ENCODE measurements at regions not wholly inside any gene's neighbourhood (a gene's known extent, or its start where the extent isn't known, plus 50 kb on each side); places are given as distances from the start of the nearest gene placed in this dataset.

- no peak overlapping the region for H2BK20ac ChIP-seq (ENCODE audit: low read length)
- H2AK5ac ChIP-seq (ENCODE audit: low read depth, low read length) = no peak overlapping the region
- no peak overlapping the region for H3K4me3 ChIP-seq (ENCODE audit: extremely low read depth in 1 of 4, insufficient read depth in 2 of 4, low read depth in 3 of 4, low read length in 4 of 4)
- H3K27ac ChIP-seq (ENCODE audit: low read depth, low read length) = no peak overlapping the region
- no peaks in the 10 kb centered on the region for H3K79me2 ChIP-seq (ENCODE audit: control insufficient read depth in 1 of 2, insufficient read depth in 2 of 2, low read length in 2 of 2)
- no peak overlapping the region for H3K56ac ChIP-seq (replicated peaks; ENCODE audit: insufficient read length, low read depth, low read length)
- H3K23me2 ChIP-seq (ENCODE audit: low read depth, low read length) = no peaks in the 10 kb centered on the region
- FAIRE-seq (no peak), DNase-seq (ENCODE audit: low read depth in 1 of 2, low spot score in 2 of 2) (no peak)
- H3K9ac ChIP-seq (replicated peaks in 1 of 4; ENCODE audit: extremely low read depth in 1 of 4, low read depth in 3 of 4, low read length in 3 of 4) = no peak overlapping the region
- CTCF ChIA-PET (ENCODE audit: partially characterized antibody) = interaction anchor here (0.6 to 1.1 kb wide), 2 partner anchors 203 to 349 kb away, joined by 3 to 4 read pairs; no protein-coding TSS in a partner anchor
- peaks cover 0 to 3% (median 0%) of the 10 kb centered on the region in 4 experiments; a peak in 1 of 7 replicates for H3K4me1 ChIP-seq (replicated peaks in 1 of 4; ENCODE audit: control insufficient read depth in 3 of 4, insufficient read depth in 4 of 4, low read length in 3 of 4)
- H3K23ac ChIP-seq (ENCODE audit: insufficient read length) = no peak overlapping the region
- no peaks in the 10 kb centered on the region for H4K20me1 ChIP-seq (replicated peaks in 1 of 2; ENCODE audit: control insufficient read depth in 1 of 2, insufficient read depth in 2 of 2, low read length in 2 of 2)
- H3K27me3 ChIP-seq (replicated peaks in 1 of 4; ENCODE audit: control insufficient read depth in 3 of 4, extremely low read depth in 1 of 4, insufficient read depth in 3 of 4, low read length in 3 of 4) = no peaks in the 10 kb centered on the region
- H4K8ac ChIP-seq (ENCODE audit: extremely low read depth, insufficient read depth, low read length) = no peak overlapping the region
- H3K4ac ChIP-seq (replicated peaks; ENCODE audit: insufficient read length, low read depth, low read length) = no peak overlapping the region
- no peak overlapping the region for H3K14ac ChIP-seq (ENCODE audit: insufficient read length)
- 93% methylated on average over 6 of the region's 6 CpGs; no CpG with 5 or more reads in 1 of the 2 experiments for WGBS, 2 experiments (ENCODE audit: extremely low coverage in 1 of 2, insufficient coverage in 1 of 2, insufficient read length in 1 of 2, insufficient replicate concordance in 2 of 2, low coverage in 1 of 2, low lambda C conversion rate in 2 of 2, missing lambda C conversion rate in 1 of 2)
- H3K18ac ChIP-seq (ENCODE audit: extremely low read depth, low read length) = no peak overlapping the region
- no peak overlapping the region for H4K91ac ChIP-seq (replicated peaks; ENCODE audit: insufficient read length, low read length)
- TF ChIP-seq SP1 (IDR thresholded peaks at IDR 0.05; ENCODE audit: low read depth, low read length) = no peak
- TF ChIP-seq SP2 (IDR thresholded peaks at IDR 0.05; ENCODE audit: low read length) = no peak
- TF ChIP-seq EZH2 (IDR thresholded peaks at IDR 0.05; ENCODE audit: low read depth, low read length, severe bottlenecking) = no peak
- TF ChIP-seq ASH2L (IDR thresholded peaks at IDR 0.05; ENCODE audit: low read length) = no peak
- TF ChIP-seq FOSL1 (IDR thresholded peaks at IDR 0.05; ENCODE audit: insufficient read depth, low read depth, low read length) = no peak
- TF ChIP-seq GTF2F1 (IDR thresholded peaks at IDR 0.05; ENCODE audit: borderline replicate concordance, low read depth, low read length) = no peak
- no peak overlapping the region for H2BK5ac ChIP-seq (ENCODE audit: low read depth, low read length)
- no peak overlapping the region for H2BK12ac ChIP-seq (ENCODE audit: low read depth, low read length)
- no peak overlapping the region for H4K5ac ChIP-seq (ENCODE audit: insufficient read length, low read depth, low read length)
- no peaks in the 10 kb centered on the region for H3K9me3 ChIP-seq (ENCODE audit: insufficient read depth in 2 of 2, low read depth in 1 of 2, low read length in 1 of 2)
- POLR2A ChIA-PET (ENCODE audit: partially characterized antibody) = no interaction called here
- H3K79me1 ChIP-seq (ENCODE audit: low read depth, low read length) = no peaks in the 10 kb centered on the region
- H2BK120ac ChIP-seq (replicated peaks; ENCODE audit: low read depth, low read length) = no peak overlapping the region
- H3K4me2 ChIP-seq (ENCODE audit: insufficient read depth in 1 of 2, low read depth in 2 of 2, low read length in 2 of 2) = no peak overlapping the region
- H2BK15ac ChIP-seq (ENCODE audit: low read length) = no peak overlapping the region
- no peaks in the 10 kb centered on the region for H3K36me3 ChIP-seq (ENCODE audit: control insufficient read depth in 2 of 4, insufficient read depth in 4 of 4, low read length in 3 of 4)
- no peak overlapping the region for H2AFZ ChIP-seq (ENCODE audit: low read length)
Measured at GRCh38 chr7:68109299-68109698, 1112.7 kb downstream of the TYW1 start.

Data from H1 (cell line).